ENCODE measurements at regions not wholly inside any gene's neighbourhood (a gene's known extent, or its start where the extent isn't known, plus 50 kb on each side); places are given as distances from the start of the nearest gene placed in this dataset.

DNA sequence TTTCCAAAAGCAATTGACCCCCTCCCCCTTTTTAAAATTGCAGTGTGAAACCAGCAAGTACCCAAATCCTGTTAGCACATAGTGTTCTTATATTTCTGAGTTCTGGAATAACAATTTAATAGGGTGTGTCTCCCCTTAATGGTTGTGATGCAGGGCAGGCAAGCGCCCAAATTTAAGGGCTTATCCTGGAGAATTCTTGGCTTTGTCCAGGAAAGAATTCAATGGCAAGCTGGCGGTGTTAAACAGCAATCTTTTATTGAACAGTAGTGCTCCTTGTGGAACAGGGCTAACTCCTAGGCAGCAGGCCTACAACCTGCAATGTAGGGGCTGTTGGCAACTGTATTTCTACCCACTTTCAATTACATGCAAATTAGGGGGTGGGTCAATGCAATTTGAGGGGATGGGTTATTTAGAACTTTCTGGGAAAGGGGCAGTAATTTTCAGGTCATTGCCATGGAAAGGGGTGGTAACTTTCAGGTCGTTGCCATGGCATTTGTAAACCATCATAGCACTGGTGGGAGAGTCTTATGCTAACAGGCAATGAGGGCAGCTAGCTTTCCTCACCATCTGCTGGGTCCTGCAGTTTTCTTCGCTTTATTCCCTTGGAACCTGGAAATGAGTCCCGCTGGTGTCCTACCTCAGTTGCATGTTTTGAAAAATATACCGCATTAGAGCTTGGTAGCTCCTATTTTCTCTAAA lies 149.0 kb upstream of the KCTD1 start:
- no peaks in the 10 kb centered on the region for H3K36me3 ChIP-seq (replicated peaks in 1 of 2; ENCODE audit: control insufficient read depth in 1 of 2, insufficient read depth in 2 of 2, low read length in 1 of 2)
- H3K4me3 ChIP-seq (ENCODE audit: low read depth in 2 of 2, low read length in 1 of 2): no peak overlapping the region
- no peak overlapping the region for H3K9ac ChIP-seq
- H3K4me1 ChIP-seq (ENCODE audit: control insufficient read depth in 1 of 2, insufficient read depth in 2 of 2, low read depth in 1 of 2, low read length in 1 of 2): no peaks in the 10 kb centered on the region
- no peak for DNase-seq
- H3K27ac ChIP-seq (ENCODE audit: low read depth in 2 of 2, low read length in 1 of 2): no peak overlapping the region
- H4K20me1 ChIP-seq (ENCODE audit: insufficient read depth): no peaks in the 10 kb centered on the region
- no peaks in the 10 kb centered on the region for H3K79me2 ChIP-seq (ENCODE audit: insufficient read depth)
- CTCF ChIA-PET: interaction anchor here (0.6 kb wide), 1 partner anchor 39 kb away, joined by 3 read pairs; no protein-coding TSS in a partner anchor
- H3K9me2 ChIP-seq: no peaks in the 10 kb centered on the region
- no peaks in the 10 kb centered on the region; the same call in 1 of the 2 replicates for H3K9me3 ChIP-seq
- TF ChIP-seq RXRA (IDR thresholded peaks at IDR 0.05; ENCODE audit: borderline replicate concordance, low read depth) (no peak), NFIC (IDR thresholded peaks at IDR 0.05; ENCODE audit: borderline replicate concordance) (no peak)
- no peak overlapping the region for H2AFZ ChIP-seq (ENCODE audit: low read depth)
- no peak overlapping the region for H3K4me2 ChIP-seq
- WGBS (ENCODE audit: low lambda C conversion rate): 38% methylated on average over 6 of the region's 6 CpGs
- POLR2A ChIA-PET: no interaction called here
- H3K27me3 ChIP-seq (ENCODE audit: insufficient read depth): no peaks in the 10 kb centered on the region
- H3F3A ChIP-seq (replicated peaks; ENCODE audit: insufficient read depth): no peaks in the 10 kb centered on the region

- no peak overlapping the region for H3K27ac ChIP-seq (ENCODE audit: low read depth in 2 of 2, low read length in 1 of 2)
- no peak overlapping the region for H3K4me3 ChIP-seq (ENCODE audit: low read depth in 2 of 2, low read length in 1 of 2)
- H2AFZ ChIP-seq (ENCODE audit: low read depth): no peak overlapping the region
- POLR2A ChIA-PET: interaction anchor here (0.6 kb wide), 1 partner anchor 31 kb away, joined by 3 read pairs; no protein-coding TSS in a partner anchor
- no peaks in the 10 kb centered on the region for H3K4me1 ChIP-seq (ENCODE audit: control insufficient read depth in 1 of 2, insufficient read depth in 2 of 2, low read depth in 1 of 2, low read length in 1 of 2)
- DNase-seq: no peak
- TF ChIP-seq JUND (IDR thresholded peaks at IDR 0.05) (no peak), ELF1 (IDR thresholded peaks at IDR 0.05) (no peak), RCOR1 (IDR thresholded peaks at IDR 0.05; ENCODE audit: low read length) (no peak), GABPA (IDR thresholded peaks at IDR 0.05; ENCODE audit: low read depth) (no peak), TEAD4 (IDR thresholded peaks at IDR 0.05; ENCODE audit: borderline replicate concordance, insufficient read depth) (no peak), POLR2AphosphoS5 (IDR thresholded peaks at IDR 0.05; ENCODE audit: low read depth, low read length) (no peak), SIN3A (IDR thresholded peaks at IDR 0.05; ENCODE audit: borderline replicate concordance, low read depth, low read length) (no peak), RXRA (IDR thresholded peaks at IDR 0.05; ENCODE audit: borderline replicate concordance, low read depth) (no peak), EZH2phosphoT487 (IDR thresholded peaks at IDR 0.05; ENCODE audit: borderline replicate concordance, low read depth) (no peak), MEF2A (IDR thresholded peaks at IDR 0.05; ENCODE audit: borderline replicate concordance, low read depth) (no peak), RAD21 (IDR thresholded peaks at IDR 0.05; ENCODE audit: low read length) (no peak), MXI1 (IDR thresholded peaks at IDR 0.05; ENCODE audit: low read depth, low read length) (no peak), IRF3 (IDR thresholded peaks at IDR 0.05; ENCODE audit: low read depth, low read length) (no peak), GATA2 (CRISPR knock-in tag; IDR thresholded peaks at IDR 0.05) (no peak)
- TF ChIP-seq, protein P1, sequence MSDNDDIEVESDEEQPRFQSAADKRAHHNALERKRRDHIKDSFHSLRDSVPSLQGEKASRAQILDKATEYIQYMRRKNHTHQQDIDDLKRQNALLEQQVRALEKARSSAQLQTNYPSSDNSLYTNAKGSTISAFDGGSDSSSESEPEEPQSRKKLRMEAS (IDR thresholded peaks at IDR 0.05; ENCODE audit: low read depth): no peak
- TF ChIP-seq, protein P2, sequence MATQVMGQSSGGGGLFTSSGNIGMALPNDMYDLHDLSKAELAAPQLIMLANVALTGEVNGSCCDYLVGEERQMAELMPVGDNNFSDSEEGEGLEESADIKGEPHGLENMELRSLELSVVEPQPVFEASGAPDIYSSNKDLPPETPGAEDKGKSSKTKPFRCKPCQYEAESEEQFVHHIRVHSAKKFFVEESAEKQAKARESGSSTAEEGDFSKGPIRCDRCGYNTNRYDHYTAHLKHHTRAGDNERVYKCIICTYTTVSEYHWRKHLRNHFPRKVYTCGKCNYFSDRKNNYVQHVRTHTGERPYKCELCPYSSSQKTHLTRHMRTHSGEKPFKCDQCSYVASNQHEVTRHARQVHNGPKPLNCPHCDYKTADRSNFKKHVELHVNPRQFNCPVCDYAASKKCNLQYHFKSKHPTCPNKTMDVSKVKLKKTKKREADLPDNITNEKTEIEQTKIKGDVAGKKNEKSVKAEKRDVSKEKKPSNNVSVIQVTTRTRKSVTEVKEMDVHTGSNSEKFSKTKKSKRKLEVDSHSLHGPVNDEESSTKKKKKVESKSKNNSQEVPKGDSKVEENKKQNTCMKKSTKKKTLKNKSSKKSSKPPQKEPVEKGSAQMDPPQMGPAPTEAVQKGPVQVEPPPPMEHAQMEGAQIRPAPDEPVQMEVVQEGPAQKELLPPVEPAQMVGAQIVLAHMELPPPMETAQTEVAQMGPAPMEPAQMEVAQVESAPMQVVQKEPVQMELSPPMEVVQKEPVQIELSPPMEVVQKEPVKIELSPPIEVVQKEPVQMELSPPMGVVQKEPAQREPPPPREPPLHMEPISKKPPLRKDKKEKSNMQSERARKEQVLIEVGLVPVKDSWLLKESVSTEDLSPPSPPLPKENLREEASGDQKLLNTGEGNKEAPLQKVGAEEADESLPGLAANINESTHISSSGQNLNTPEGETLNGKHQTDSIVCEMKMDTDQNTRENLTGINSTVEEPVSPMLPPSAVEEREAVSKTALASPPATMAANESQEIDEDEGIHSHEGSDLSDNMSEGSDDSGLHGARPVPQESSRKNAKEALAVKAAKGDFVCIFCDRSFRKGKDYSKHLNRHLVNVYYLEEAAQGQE (IDR thresholded peaks at IDR 0.05; ENCODE audit: low read depth, low read length): no peak
- TF ChIP-seq, protein P3, sequence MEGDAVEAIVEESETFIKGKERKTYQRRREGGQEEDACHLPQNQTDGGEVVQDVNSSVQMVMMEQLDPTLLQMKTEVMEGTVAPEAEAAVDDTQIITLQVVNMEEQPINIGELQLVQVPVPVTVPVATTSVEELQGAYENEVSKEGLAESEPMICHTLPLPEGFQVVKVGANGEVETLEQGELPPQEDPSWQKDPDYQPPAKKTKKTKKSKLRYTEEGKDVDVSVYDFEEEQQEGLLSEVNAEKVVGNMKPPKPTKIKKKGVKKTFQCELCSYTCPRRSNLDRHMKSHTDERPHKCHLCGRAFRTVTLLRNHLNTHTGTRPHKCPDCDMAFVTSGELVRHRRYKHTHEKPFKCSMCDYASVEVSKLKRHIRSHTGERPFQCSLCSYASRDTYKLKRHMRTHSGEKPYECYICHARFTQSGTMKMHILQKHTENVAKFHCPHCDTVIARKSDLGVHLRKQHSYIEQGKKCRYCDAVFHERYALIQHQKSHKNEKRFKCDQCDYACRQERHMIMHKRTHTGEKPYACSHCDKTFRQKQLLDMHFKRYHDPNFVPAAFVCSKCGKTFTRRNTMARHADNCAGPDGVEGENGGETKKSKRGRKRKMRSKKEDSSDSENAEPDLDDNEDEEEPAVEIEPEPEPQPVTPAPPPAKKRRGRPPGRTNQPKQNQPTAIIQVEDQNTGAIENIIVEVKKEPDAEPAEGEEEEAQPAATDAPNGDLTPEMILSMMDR (IDR thresholded peaks at IDR 0.05): no peak
- no peak overlapping the region for H3K4me2 ChIP-seq
- 44% methylated on average over 2 of the region's 2 CpGs for whole genome bisulfite sequencing (ENCODE audit: low lambda C conversion rate)
- H3K9me2 ChIP-seq: no peaks in the 10 kb centered on the region
- H3K27me3 ChIP-seq (ENCODE audit: insufficient read depth): no peaks in the 10 kb centered on the region
- no peaks in the 10 kb centered on the region for H3K79me2 ChIP-seq (ENCODE audit: insufficient read depth)
- no peaks in the 10 kb centered on the region for H3F3A ChIP-seq (replicated peaks; ENCODE audit: insufficient read depth)
- H3K9me3 ChIP-seq: no peaks in the 10 kb centered on the region; the same call in 1 of the 2 replicates
- CTCF ChIA-PET: no interaction called here
- no peak overlapping the region for H3K9ac ChIP-seq
- no peaks in the 10 kb centered on the region for H4K20me1 ChIP-seq (ENCODE audit: insufficient read depth)
- no peaks in the 10 kb centered on the region for H3K36me3 ChIP-seq (replicated peaks in 1 of 2; ENCODE audit: control insufficient read depth in 1 of 2, insufficient read depth in 2 of 2, low read length in 1 of 2)
These were observed 148.4 kb upstream of the KCTD1 start for GRCh38 chr18:26696786-26697185.

Data from SK-N-SH (cell line).